ENCODE measurements at regions not wholly inside any gene's neighbourhood (a gene's known extent, or its start where the extent isn't known, plus 50 kb on each side); places are given as distances from the start of the nearest gene placed in this dataset.
A peak's percentile ranks its signal among the peaks of the same experiment; 100 is the strongest.

- Histone ChIP-seq H3K36me3 (no peaks in the 10 kb centered on the region), H3K27ac (peak overlapping the region in 2 of 4 donors; percentile 1 to 34), H3K9me3 (no peaks in the 10 kb centered on the region), H3K4me1 (peaks cover 0 to 15% (median 10%) of the 10 kb centered on the region in 4 donors), H3K27me3 (no peaks in the 10 kb centered on the region), H3K4me3 (no peak overlapping the region)
- no peak for DNase-seq
- WGBS, 2 donors (ENCODE audit: low coverage in 1 of 2): 84% methylated on average over 4 to 5 of the region's 5 CpGs
- in situ Hi-C loops (cut with MboI; ENCODE audit: low pct_ligation_motif_present in 1 of 4, low pct_unique_long_range_greater_than_20kb in 1 of 4, low sequenced_read_pairs in 3 of 4) (no loop called here), intact Hi-C loops (cut with DNase I; ENCODE audit: low total_unique reads) (no loop called here)
- TF ChIP-seq CTCF (IDR thresholded peaks at IDR 0.05) (peak; percentile 38 to 64 (median 56)), POLR2A (IDR thresholded peaks at IDR 0.05) (no peak)
Observed at GRCh38 chr1:168637350-168637991, 61.1 kb downstream of the XCL1 start.

- in situ Hi-C loops (cut with MboI; ENCODE audit: low pct_ligation_motif_present in 1 of 4, low pct_unique_long_range_greater_than_20kb in 1 of 4, low sequenced_read_pairs in 3 of 4) (no loop called here), intact Hi-C loops (cut with DNase I; ENCODE audit: low total_unique reads) (no loop called here)
- Histone ChIP-seq H3K36me3 (no peaks in the 10 kb centered on the region), H3K4me3 (no peak overlapping the region), H3K27ac (no peak overlapping the region), H3K27me3 (no peaks in the 10 kb centered on the region), H3K9me3 (no peaks in the 10 kb centered on the region), H3K4me1 (peaks cover 0 to 15% (median 10%) of the 10 kb centered on the region in 4 donors)
- 89 to 100% methylated on average over 1 of the region's 1 CpG for WGBS, 2 donors (ENCODE audit: low coverage in 1 of 2)
- DNase-seq: no peak
- no peak for TF ChIP-seq EP300 (IDR thresholded peaks at IDR 0.05; ENCODE audit: low read depth)
- TF ChIP-seq POLR2AphosphoS5 (IDR thresholded peaks at IDR 0.05): no peak
- no peak for TF ChIP-seq CTCF (IDR thresholded peaks at IDR 0.05)
- TF ChIP-seq POLR2A (IDR thresholded peaks at IDR 0.05): no peak
Observed at GRCh38 chr1:168638884-168639283, 62.5 kb downstream of the XCL1 start.

- in situ Hi-C loops (cut with MboI; ENCODE audit: low pct_ligation_motif_present in 1 of 4, low pct_unique_long_range_greater_than_20kb in 1 of 4, low sequenced_read_pairs in 3 of 4): no loop called here
Observed at GRCh38 chr1:168640182-168640581, 63.8 kb downstream of the XCL1 start.

GRCh38 chr1:168640836-168641235, 64.4 kb downstream of the XCL1 start:
- H3K36me3 ChIP-seq: no peaks in the 10 kb centered on the region
- WGBS, 2 donors (ENCODE audit: low coverage in 1 of 2): 90 to 100% methylated on average over 3 of the region's 3 CpGs
- intact Hi-C loops (cut with DNase I; ENCODE audit: low total_unique reads): no loop called here
- in situ Hi-C loops (cut with MboI; ENCODE audit: low pct_ligation_motif_present in 1 of 4, low pct_unique_long_range_greater_than_20kb in 1 of 4, low sequenced_read_pairs in 3 of 4): no loop called here
- no peaks in the 10 kb centered on the region for H3K9me3 ChIP-seq
- H3K4me1 ChIP-seq: peaks cover 0 to 8% (median 4%) of the 10 kb centered on the region in 4 donors
- H3K27me3 ChIP-seq: no peaks in the 10 kb centered on the region
- TF ChIP-seq POLR2A (IDR thresholded peaks at IDR 0.05): no peak
- no peak for TF ChIP-seq CTCF (IDR thresholded peaks at IDR 0.05)
- TF ChIP-seq POLR2AphosphoS5 (IDR thresholded peaks at IDR 0.05): no peak
- no peak for TF ChIP-seq EP300 (IDR thresholded peaks at IDR 0.05; ENCODE audit: low read depth)
- H3K27ac ChIP-seq: no peak overlapping the region
- no peak for DNase-seq
- H3K4me3 ChIP-seq: no peak overlapping the region

More at GRCh38 chr1:168640182-168640581, 63.8 kb downstream of the XCL1 start:
- Histone ChIP-seq H3K4me3 (no peak overlapping the region), H3K4me1 (peaks cover 0 to 13% (median 9%) of the 10 kb centered on the region in 4 donors), H3K27ac (no peak overlapping the region), H3K36me3 (no peaks in the 10 kb centered on the region), H3K9me3 (no peaks in the 10 kb centered on the region), H3K27me3 (no peaks in the 10 kb centered on the region)
- DNase-seq: no peak
- intact Hi-C loops (cut with DNase I; ENCODE audit: low total_unique reads): no loop called here
- WGBS, 2 donors (ENCODE audit: low coverage in 1 of 2): 89 to 93% methylated on average over 1 of the region's 1 CpG
- TF ChIP-seq POLR2AphosphoS5 (IDR thresholded peaks at IDR 0.05) (no peak), EP300 (IDR thresholded peaks at IDR 0.05; ENCODE audit: low read depth) (no peak), POLR2A (IDR thresholded peaks at IDR 0.05) (no peak), CTCF (IDR thresholded peaks at IDR 0.05) (no peak)
